ENCODE measurements at regions not wholly inside any gene's neighbourhood (a gene's known extent, or its start where the extent isn't known, plus 50 kb on each side); places are given as distances from the start of the nearest gene placed in this dataset.

GRCh38 chr11:115078461-115079438, 400.4 kb downstream of the NXPE2 start:
- TF ChIP-seq, protein P1, sequence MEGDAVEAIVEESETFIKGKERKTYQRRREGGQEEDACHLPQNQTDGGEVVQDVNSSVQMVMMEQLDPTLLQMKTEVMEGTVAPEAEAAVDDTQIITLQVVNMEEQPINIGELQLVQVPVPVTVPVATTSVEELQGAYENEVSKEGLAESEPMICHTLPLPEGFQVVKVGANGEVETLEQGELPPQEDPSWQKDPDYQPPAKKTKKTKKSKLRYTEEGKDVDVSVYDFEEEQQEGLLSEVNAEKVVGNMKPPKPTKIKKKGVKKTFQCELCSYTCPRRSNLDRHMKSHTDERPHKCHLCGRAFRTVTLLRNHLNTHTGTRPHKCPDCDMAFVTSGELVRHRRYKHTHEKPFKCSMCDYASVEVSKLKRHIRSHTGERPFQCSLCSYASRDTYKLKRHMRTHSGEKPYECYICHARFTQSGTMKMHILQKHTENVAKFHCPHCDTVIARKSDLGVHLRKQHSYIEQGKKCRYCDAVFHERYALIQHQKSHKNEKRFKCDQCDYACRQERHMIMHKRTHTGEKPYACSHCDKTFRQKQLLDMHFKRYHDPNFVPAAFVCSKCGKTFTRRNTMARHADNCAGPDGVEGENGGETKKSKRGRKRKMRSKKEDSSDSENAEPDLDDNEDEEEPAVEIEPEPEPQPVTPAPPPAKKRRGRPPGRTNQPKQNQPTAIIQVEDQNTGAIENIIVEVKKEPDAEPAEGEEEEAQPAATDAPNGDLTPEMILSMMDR (IDR thresholded peaks at IDR 0.05; ENCODE audit: control extremely low read depth, extremely low read depth, low read depth, missing control alignments): no peak
- no peak for DNase-seq (ENCODE audit: extremely low spot score)
- CTCF ChIA-PET: interaction anchor here (1.2 to 1.3 kb wide), 2 partner anchors 8 to 31 kb away, joined by 3 to 5 read pairs; no protein-coding TSS in a partner anchor
- POLR2A ChIA-PET: no interaction called here

DNA sequence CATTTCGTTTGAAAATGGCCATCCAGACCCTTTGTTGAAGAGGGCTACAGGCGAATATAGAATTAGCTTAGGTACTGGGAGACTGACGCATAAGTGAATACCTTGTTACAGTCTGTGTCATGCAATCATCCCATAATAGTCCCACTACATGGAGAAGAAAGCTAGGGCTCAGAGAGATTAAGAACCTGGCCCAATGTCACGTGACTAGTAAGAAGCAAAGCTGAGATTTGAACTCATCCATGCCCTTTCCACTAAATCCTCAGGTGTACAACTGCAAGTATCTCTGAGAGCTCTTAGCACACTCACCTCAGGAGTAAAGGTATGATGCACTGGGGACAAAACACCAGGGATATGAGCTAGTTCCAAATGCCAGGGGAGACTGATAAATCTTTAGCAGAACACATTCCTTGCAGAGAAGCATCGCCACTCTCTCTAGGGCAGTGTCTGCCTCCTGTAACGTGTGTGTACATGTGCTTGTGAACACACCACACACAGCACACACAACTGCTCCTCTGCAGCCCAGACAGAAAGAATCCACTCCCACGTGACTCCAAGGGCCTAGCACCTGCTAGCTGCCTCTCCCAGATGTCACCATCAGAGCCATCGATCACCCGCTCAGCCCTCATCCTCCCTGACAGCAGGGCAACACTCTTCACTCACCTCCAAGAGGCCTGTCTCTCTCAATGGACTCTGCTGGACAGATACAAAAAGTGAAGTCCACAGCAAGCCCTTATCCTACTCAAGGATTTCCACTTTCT, 402.8 kb downstream of the NXPE2 start:
- DNase-seq (ENCODE audit: extremely low spot score): no peak
- TF ChIP-seq, protein P1 (IDR thresholded peaks at IDR 0.05; ENCODE audit: control extremely low read depth, extremely low read depth, low read depth, missing control alignments): no peak
- CTCF ChIA-PET: interaction anchor here (0.9 to 1.0 kb wide), 2 partner anchors 8 to 10 kb away, joined by 3 read pairs; no protein-coding TSS in a partner anchor
- POLR2A ChIA-PET: no interaction called here

GRCh38 chr11:115081972-115082371, 403.6 kb downstream of the NXPE2 start:
- ChIA-PET POLR2A (no interaction called here), CTCF (interaction anchor here (0.6 to 1.4 kb wide), 3 partner anchors 10 to 16 kb away, joined by 3 to 4 read pairs (median 3); no protein-coding TSS in a partner anchor)
- TF ChIP-seq, protein P1 (IDR thresholded peaks at IDR 0.05; ENCODE audit: control extremely low read depth, extremely low read depth, low read depth, missing control alignments): no peak
- DNase-seq (ENCODE audit: extremely low spot score): no peak

DNA sequence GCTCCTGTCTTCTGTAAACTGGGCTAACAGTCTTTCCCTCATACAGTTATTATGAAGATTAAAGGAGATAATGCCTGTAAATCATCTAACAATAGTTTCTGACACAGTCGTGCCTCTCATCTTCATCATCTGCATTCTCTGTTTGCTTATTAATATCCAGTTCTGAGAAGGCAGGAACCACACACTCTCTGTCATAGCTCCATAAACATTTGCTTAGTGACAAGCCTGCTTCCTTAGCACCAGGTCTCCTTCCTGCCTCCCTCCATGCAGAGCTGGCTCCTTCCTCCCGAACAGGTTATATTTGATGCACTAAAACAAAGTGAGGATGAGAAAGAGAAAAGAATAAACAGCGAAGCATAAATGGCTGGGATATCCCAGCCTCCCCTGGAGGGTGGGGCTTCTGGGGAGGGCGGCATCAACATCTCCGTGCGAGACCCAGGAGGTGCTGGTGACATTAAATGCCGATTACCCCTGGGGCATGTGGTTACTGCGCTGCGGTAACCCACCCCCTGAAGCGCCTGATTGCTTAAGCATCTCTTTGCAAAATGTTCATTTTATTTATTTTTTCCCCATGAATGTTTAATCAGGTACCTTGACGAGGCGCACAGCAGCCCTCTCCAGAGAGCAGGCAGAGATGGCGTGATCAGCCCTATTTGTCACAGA, 404.9 kb downstream of the NXPE2 start:
- no peak for DNase-seq (ENCODE audit: extremely low spot score)
- POLR2A ChIA-PET: no interaction called here
- CTCF ChIA-PET: no interaction called here
- TF ChIP-seq, protein P1 (IDR thresholded peaks at IDR 0.05; ENCODE audit: control extremely low read depth, extremely low read depth, low read depth, missing control alignments): no peak

DNA sequence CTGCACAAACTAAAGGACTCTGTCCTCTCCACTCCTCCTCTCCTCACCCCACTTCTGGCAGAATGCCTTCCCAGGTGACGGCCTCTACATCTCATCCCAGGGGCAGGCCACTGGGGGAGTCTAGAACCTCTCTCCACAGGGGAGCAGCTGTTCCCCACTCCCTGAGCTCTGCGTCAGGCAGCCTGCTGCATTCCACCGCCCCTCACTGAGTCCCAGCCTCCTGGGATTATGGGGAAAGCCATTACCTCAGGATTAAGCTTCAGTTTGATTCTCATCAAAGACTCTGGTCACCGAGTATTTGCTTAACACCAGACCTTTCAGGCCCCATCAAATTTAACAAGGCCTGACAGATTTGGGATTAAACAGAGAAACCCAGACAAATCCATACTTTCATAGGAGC, 405.9 kb downstream of the NXPE2 start:
- DNase-seq (ENCODE audit: extremely low spot score): no peak
- POLR2A ChIA-PET: no interaction called here
- CTCF ChIA-PET: no interaction called here
- TF ChIP-seq, protein P1 (IDR thresholded peaks at IDR 0.05; ENCODE audit: control extremely low read depth, extremely low read depth, low read depth, missing control alignments): no peak

Data from GM10248 (cell line).